ENCODE measurements at regions not wholly inside any gene's neighbourhood (a gene's known extent, or its start where the extent isn't known, plus 50 kb on each side); places are given as distances from the start of the nearest gene placed in this dataset.
A peak's percentile ranks its signal among the peaks of the same experiment; 100 is the strongest.

- no peaks in the 10 kb centered on the region for H3K36me3 ChIP-seq (ENCODE audit: insufficient read depth, low read length)
- H3K4me3 ChIP-seq (ENCODE audit: low read length): no peak overlapping the region
- no peak overlapping the region for H2AFZ ChIP-seq (ENCODE audit: low read depth, low read length)
- H3K27me3 ChIP-seq (ENCODE audit: insufficient read depth, low read length): peaks cover 4% of the 10 kb centered on the region
- no peaks in the 10 kb centered on the region for H3K4me1 ChIP-seq (ENCODE audit: insufficient read depth, low read length)
- H3K9me3 ChIP-seq (ENCODE audit: low read length): no peaks in the 10 kb centered on the region
Measured at GRCh38 chr14:99080306-99080705, 191.7 kb downstream of the BCL11B start.

- Histone ChIP-seq H3K4me1 (ENCODE audit: insufficient read depth, low read length) (no peaks in the 10 kb centered on the region), H3K9me3 (ENCODE audit: low read length) (no peaks in the 10 kb centered on the region), H3K27me3 (ENCODE audit: insufficient read depth, low read length) (peaks cover 4% of the 10 kb centered on the region), H3K36me3 (ENCODE audit: insufficient read depth, low read length) (no peaks in the 10 kb centered on the region), H2AFZ (ENCODE audit: low read depth, low read length) (no peak overlapping the region), H3K4me3 (ENCODE audit: low read length) (no peak overlapping the region)
Measured at GRCh38 chr14:99081156-99081765, 190.7 kb downstream of the BCL11B start.

GRCh38 chr14:99081880-99082279 lies 190.1 kb downstream of the BCL11B start:
- Histone ChIP-seq H3K4me3 (ENCODE audit: low read length) (no peak overlapping the region), H3K36me3 (ENCODE audit: insufficient read depth, low read length) (no peaks in the 10 kb centered on the region), H3K9me3 (ENCODE audit: low read length) (no peaks in the 10 kb centered on the region), H3K27me3 (ENCODE audit: insufficient read depth, low read length) (peaks cover under 1% of the 10 kb centered on the region), H2AFZ (ENCODE audit: low read depth, low read length) (no peak overlapping the region), H3K4me1 (ENCODE audit: insufficient read depth, low read length) (no peaks in the 10 kb centered on the region)

- Histone ChIP-seq H2AFZ (ENCODE audit: low read depth, low read length) (peak overlapping the region; percentile 55), H3K36me3 (ENCODE audit: insufficient read depth, low read length) (no peaks in the 10 kb centered on the region), H3K9me3 (ENCODE audit: low read length) (no peaks in the 10 kb centered on the region), H3K4me1 (ENCODE audit: insufficient read depth, low read length) (peaks cover 9% of the 10 kb centered on the region), H3K4me3 (ENCODE audit: low read length) (no peak overlapping the region), H3K27me3 (ENCODE audit: insufficient read depth, low read length) (no peaks in the 10 kb centered on the region)
Measured at GRCh38 chr14:99093532-99094517, 178.2 kb downstream of the BCL11B start.

- H2AFZ ChIP-seq (ENCODE audit: low read depth, low read length): no peak overlapping the region
- H3K4me3 ChIP-seq (ENCODE audit: low read length): no peak overlapping the region
- H3K27me3 ChIP-seq (ENCODE audit: insufficient read depth, low read length): no peaks in the 10 kb centered on the region
- no peaks in the 10 kb centered on the region for H3K36me3 ChIP-seq (ENCODE audit: insufficient read depth, low read length)
- peaks cover 9% of the 10 kb centered on the region for H3K4me1 ChIP-seq (ENCODE audit: insufficient read depth, low read length)
- H3K9me3 ChIP-seq (ENCODE audit: low read length): no peaks in the 10 kb centered on the region
Measured at GRCh38 chr14:99094901-99095300, 177.1 kb downstream of the BCL11B start.

- H3K36me3 ChIP-seq (ENCODE audit: insufficient read depth, low read length): no peaks in the 10 kb centered on the region
- no peaks in the 10 kb centered on the region for H3K27me3 ChIP-seq (ENCODE audit: insufficient read depth, low read length)
- H3K9me3 ChIP-seq (ENCODE audit: low read length): no peaks in the 10 kb centered on the region
- H3K4me1 ChIP-seq (ENCODE audit: insufficient read depth, low read length): peaks cover 14% of the 10 kb centered on the region
- H2AFZ ChIP-seq (ENCODE audit: low read depth, low read length): no peak overlapping the region
- no peak overlapping the region for H3K4me3 ChIP-seq (ENCODE audit: low read length)
Measured at GRCh38 chr14:99095369-99095768, 176.6 kb downstream of the BCL11B start.

- Histone ChIP-seq H3K36me3 (ENCODE audit: insufficient read depth, low read length) (no peaks in the 10 kb centered on the region), H3K9me3 (ENCODE audit: low read length) (no peaks in the 10 kb centered on the region), H3K4me3 (ENCODE audit: low read length) (no peak overlapping the region), H3K27me3 (ENCODE audit: insufficient read depth, low read length) (no peaks in the 10 kb centered on the region), H2AFZ (ENCODE audit: low read depth, low read length) (no peak overlapping the region), H3K4me1 (ENCODE audit: insufficient read depth, low read length) (peaks cover 31% of the 10 kb centered on the region)
Measured at GRCh38 chr14:99098199-99098598, 173.8 kb downstream of the BCL11B start.

GRCh38 chr14:99099051-99099787 lies 172.8 kb downstream of the BCL11B start:
- Histone ChIP-seq H2AFZ (ENCODE audit: low read depth, low read length) (no peak overlapping the region), H3K4me1 (ENCODE audit: insufficient read depth, low read length) (peaks cover 23% of the 10 kb centered on the region)

GRCh38 chr14:99100497-99101270 lies 171.3 kb downstream of the BCL11B start:
- H3K4me1 ChIP-seq (ENCODE audit: insufficient read depth, low read length): peaks cover 22% of the 10 kb centered on the region
- no peak overlapping the region for H2AFZ ChIP-seq (ENCODE audit: low read depth, low read length)

More at GRCh38 chr14:99099051-99099787, 172.8 kb downstream of the BCL11B start:
- Histone ChIP-seq H3K4me3 (ENCODE audit: low read length) (no peak overlapping the region), H3K27me3 (ENCODE audit: insufficient read depth, low read length) (no peaks in the 10 kb centered on the region), H3K9me3 (ENCODE audit: low read length) (no peaks in the 10 kb centered on the region), H3K36me3 (ENCODE audit: insufficient read depth, low read length) (no peaks in the 10 kb centered on the region)

GRCh38 chr14:99101855-99102461 lies 170.0 kb downstream of the BCL11B start:
- no peak overlapping the region for H3K4me3 ChIP-seq (ENCODE audit: low read length)
- no peaks in the 10 kb centered on the region for H3K9me3 ChIP-seq (ENCODE audit: low read length)
- no peaks in the 10 kb centered on the region for H3K36me3 ChIP-seq (ENCODE audit: insufficient read depth, low read length)
- H3K27me3 ChIP-seq (ENCODE audit: insufficient read depth, low read length): no peaks in the 10 kb centered on the region
- H2AFZ ChIP-seq (ENCODE audit: low read depth, low read length): no peak overlapping the region
- peaks cover 22% of the 10 kb centered on the region for H3K4me1 ChIP-seq (ENCODE audit: insufficient read depth, low read length)

More at GRCh38 chr14:99100497-99101270, 171.3 kb downstream of the BCL11B start:
- Histone ChIP-seq H3K27me3 (ENCODE audit: insufficient read depth, low read length) (no peaks in the 10 kb centered on the region), H3K36me3 (ENCODE audit: insufficient read depth, low read length) (no peaks in the 10 kb centered on the region), H3K9me3 (ENCODE audit: low read length) (no peaks in the 10 kb centered on the region), H3K4me3 (ENCODE audit: low read length) (no peak overlapping the region)

GRCh38 chr14:99116741-99117295 lies 155.2 kb downstream of the BCL11B start:
- H3K4me3 ChIP-seq (ENCODE audit: low read length): no peak overlapping the region
- no peaks in the 10 kb centered on the region for H3K36me3 ChIP-seq (ENCODE audit: insufficient read depth, low read length)
- H3K27me3 ChIP-seq (ENCODE audit: insufficient read depth, low read length): peaks cover 7% of the 10 kb centered on the region

GRCh38 chr14:99117671-99118045 lies 154.3 kb downstream of the BCL11B start:
- H3K4me3 ChIP-seq (ENCODE audit: low read length): no peak overlapping the region
- no peaks in the 10 kb centered on the region for H3K4me1 ChIP-seq (ENCODE audit: insufficient read depth, low read length)
- no peak overlapping the region for H2AFZ ChIP-seq (ENCODE audit: low read depth, low read length)
- no peaks in the 10 kb centered on the region for H3K36me3 ChIP-seq (ENCODE audit: insufficient read depth, low read length)
- no peaks in the 10 kb centered on the region for H3K9me3 ChIP-seq (ENCODE audit: low read length)
- H3K27me3 ChIP-seq (ENCODE audit: insufficient read depth, low read length): peaks cover 7% of the 10 kb centered on the region

More at GRCh38 chr14:99116741-99117295, 155.2 kb downstream of the BCL11B start:
- no peak overlapping the region for H2AFZ ChIP-seq (ENCODE audit: low read depth, low read length)
- no peaks in the 10 kb centered on the region for H3K9me3 ChIP-seq (ENCODE audit: low read length)
- H3K4me1 ChIP-seq (ENCODE audit: insufficient read depth, low read length): no peaks in the 10 kb centered on the region

Data from neuron (in vitro differentiated cells).